Neural cell (in vitro differentiated cells): ENCODE measurements at regions not wholly inside any gene's neighbourhood (a gene's known extent, or its start where the extent isn't known, plus 50 kb on each side); places are given as distances from the start of the nearest gene placed in this dataset.

ENCODE experiments used
- POLR2AphosphoS5 ChIP-seq: IDR thresholded peaks from 2 replicates; pipeline ENCODE4 v1.6.1; 2012
- RAD21 ChIP-seq: fragments of 450-650 bp; conservative IDR thresholded peaks from 2 replicates; pipeline ENCODE4 v1.6.1; 2014; ENCODE audit warnings: antibody characterized with exemption, mild to moderate bottlenecking, moderate library complexity
- TF ChIP-seq, protein P1 (sequence below): fragments of 450-650 bp; IDR thresholded peaks from 2 replicates; pipeline ENCODE4 v1.5.1; 2014; ENCODE audit warnings: antibody characterized with exemption, mild to moderate bottlenecking, moderate library complexity; ENCODE audit not compliant: poor library complexity, severe bottlenecking

DNA sequence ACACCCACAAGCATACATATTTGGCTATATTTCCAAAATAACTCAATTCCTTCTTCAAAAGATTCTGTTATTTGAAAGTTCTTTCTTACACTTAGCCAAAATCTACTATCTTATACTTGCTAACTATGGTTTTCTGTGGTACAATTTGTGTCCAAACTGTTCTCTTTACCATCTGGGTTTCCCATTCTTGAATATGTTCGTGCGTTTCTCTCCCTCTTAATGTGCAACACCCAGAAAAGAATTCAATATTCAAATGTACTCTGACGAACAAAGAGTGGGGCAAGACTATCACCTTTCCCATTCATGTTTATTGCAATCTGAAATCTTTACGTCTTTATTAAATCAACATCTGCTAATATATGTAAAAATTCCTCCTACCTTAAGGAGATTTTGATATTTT lies 912.7 kb downstream of the FAT4 start:
- TF ChIP-seq, protein P1, sequence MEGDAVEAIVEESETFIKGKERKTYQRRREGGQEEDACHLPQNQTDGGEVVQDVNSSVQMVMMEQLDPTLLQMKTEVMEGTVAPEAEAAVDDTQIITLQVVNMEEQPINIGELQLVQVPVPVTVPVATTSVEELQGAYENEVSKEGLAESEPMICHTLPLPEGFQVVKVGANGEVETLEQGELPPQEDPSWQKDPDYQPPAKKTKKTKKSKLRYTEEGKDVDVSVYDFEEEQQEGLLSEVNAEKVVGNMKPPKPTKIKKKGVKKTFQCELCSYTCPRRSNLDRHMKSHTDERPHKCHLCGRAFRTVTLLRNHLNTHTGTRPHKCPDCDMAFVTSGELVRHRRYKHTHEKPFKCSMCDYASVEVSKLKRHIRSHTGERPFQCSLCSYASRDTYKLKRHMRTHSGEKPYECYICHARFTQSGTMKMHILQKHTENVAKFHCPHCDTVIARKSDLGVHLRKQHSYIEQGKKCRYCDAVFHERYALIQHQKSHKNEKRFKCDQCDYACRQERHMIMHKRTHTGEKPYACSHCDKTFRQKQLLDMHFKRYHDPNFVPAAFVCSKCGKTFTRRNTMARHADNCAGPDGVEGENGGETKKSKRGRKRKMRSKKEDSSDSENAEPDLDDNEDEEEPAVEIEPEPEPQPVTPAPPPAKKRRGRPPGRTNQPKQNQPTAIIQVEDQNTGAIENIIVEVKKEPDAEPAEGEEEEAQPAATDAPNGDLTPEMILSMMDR = no peak
- TF ChIP-seq POLR2AphosphoS5 = no peak
- no peak for TF ChIP-seq RAD21
